A549 (cell line): ENCODE measurements at regions not wholly inside any gene's neighbourhood (a gene's known extent, or its start where the extent isn't known, plus 50 kb on each side); places are given as distances from the start of the nearest gene placed in this dataset.

Experiments used
- ATAC-seq, 2 experiments: fragments of 200-7000 bp in 1 of 2; fragments of >200 bp in 1 of 2; cut with Nextera tagmentation in 1 of 2; cut with Tn5 transposase in 1 of 2; 3 replicates each; pipeline versions ENCODE4 v1.8.0 to v1.9.1; 2018 to 2020; ENCODE audit warnings: mild to moderate bottlenecking in 1 of 2, moderate library complexity in 1 of 2
- CTCF ChIA-PET: fragments of 300-600 bp; sonication (Branson Sonifier 250); formaldehyde crosslinking; extraction: SDS; loops from one replicate; lab custom pipeline; 2021; ENCODE audit warnings: antibody characterized with exemption, inconsistent platforms; lab: Yijun Ruan, JAX
- POLR2A ChIA-PET: fragments of 350-600 bp; formaldehyde crosslinking; extraction: SDS; loops from one replicate; lab custom pipeline; 2021; ENCODE audit warnings: antibody characterized with exemption, inconsistent platforms; lab: Yijun Ruan, JAX
- DNase-seq, 2 experiments: peaks; one replicate each; pipeline versions ENCODE4 v3.0.0 to v3.0.0-alpha.2; 2011 to 2016; ENCODE audit warnings: low read depth in 1 of 2, low spot score in 1 of 2
- FAIRE-seq: peaks from 2 replicates; lab custom pipeline; 2011; peaks lifted over from hg19 to GRCh38; lab: Jason Lieb, UNC
- H3K27ac ChIP-seq, 2 experiments: fragments of >200 bp; sonication (Bioruptor Twin); formaldehyde crosslinking; 3 replicates each; pipeline ENCODE4 v1.5.1; 2016 to 2017
- H3K4me1 ChIP-seq: fragments of >200 bp; sonication (Bioruptor Twin); formaldehyde crosslinking; 3 replicates; pipeline ENCODE4 v1.6.1; 2016
- H3K4me2 ChIP-seq: fragments of >200 bp; sonication (Bioruptor Twin); formaldehyde crosslinking; 3 replicates; pipeline ENCODE4 v1.6.1; 2016
- H3K4me3 ChIP-seq: fragments of >200 bp; sonication (Bioruptor Twin); formaldehyde crosslinking; 3 replicates; pipeline ENCODE4 v1.5.1; 2016
- H3K9me3 ChIP-seq: fragments of >200 bp; sonication (Bioruptor Twin); formaldehyde crosslinking; 3 replicates; pipeline ENCODE4 v1.6.1; 2016
- BHLHE40 ChIP-seq: IDR thresholded peaks from 2 replicates; pipeline ENCODE4 v1.6.1; 2012; ENCODE audit warnings: low read depth, low read length, inconsistent platforms
- CBX2 ChIP-seq: fragments of 200-600 bp; sonication (generic); IDR thresholded peaks from 2 replicates; pipeline ENCODE4 v1.6.1; 2016; ENCODE audit warnings: low read depth, mild to moderate bottlenecking, borderline replicate concordance
- EHF ChIP-seq: fragments of 250-450 bp; sonication (Bioruptor Pico); IDR thresholded peaks from 2 replicates; pipeline ENCODE4 v1.5.0; 2020; ENCODE audit warnings: mild to moderate bottlenecking
- EHMT2 ChIP-seq: fragments of 200-600 bp; sonication (generic); IDR thresholded peaks from 2 replicates; pipeline ENCODE4 v1.6.1; 2016; ENCODE audit warnings: antibody characterized with exemption, low read depth, mild to moderate bottlenecking, moderate library complexity
- FOSL2 ChIP-seq, 2 experiments: fragments of 450-650 bp in 1 of 2; fragments of >200 bp in 1 of 2; sonication (Bioruptor Twin) in 1 of 2; formaldehyde crosslinking; IDR thresholded peaks; 2 replicates each; pipeline versions ENCODE4 v1.5.0 to v1.6.1; 2016 to 2020; ENCODE audit warnings: mild to moderate bottlenecking in 1 of 2, moderate library complexity in 1 of 2
- HOXB13 ChIP-seq: fragments of 250-450 bp; sonication (Bioruptor Pico); IDR thresholded peaks from 2 replicates; pipeline ENCODE4 v1.5.0; 2020; ENCODE audit warnings: low read depth, mild to moderate bottlenecking, moderate library complexity
- JUN ChIP-seq, 2 experiments: fragments of >200 bp; sonication (Bioruptor Twin); formaldehyde crosslinking; IDR thresholded peaks; 2 replicates in 1 of 2; 3 replicates in 1 of 2; pipeline ENCODE4 v1.6.1; 2016 to 2017
- KDM1A ChIP-seq: fragments of 200-600 bp; sonication (generic); IDR thresholded peaks from 2 replicates; pipeline ENCODE4 v1.6.1; 2016; ENCODE audit warnings: low read depth, mild to moderate bottlenecking
- MAFK ChIP-seq: fragments of 450-650 bp; IDR thresholded peaks from 2 replicates; pipeline ENCODE4 v1.6.1; 2014; ENCODE audit not compliant: partially characterized antibody
- NPAS2 ChIP-seq: fragments of 250-450 bp; sonication (Bioruptor Pico); IDR thresholded peaks from 2 replicates; pipeline ENCODE4 v1.8.0; 2022; ENCODE audit warnings: mild to moderate bottlenecking, moderate library complexity, borderline replicate concordance
- POLR2A ChIP-seq: IDR thresholded peaks from 2 replicates; pipeline ENCODE4 v1.6.1; 2012; ENCODE audit warnings: mild to moderate bottlenecking, low read length
- RAD21 ChIP-seq, 2 experiments: fragments of >200 bp in 1 of 2; sonication (Bioruptor Twin) in 1 of 2; formaldehyde crosslinking in 1 of 2; IDR thresholded peaks in 1 of 2; conservative IDR thresholded peaks in 1 of 2; 2 replicates in 1 of 2; 3 replicates in 1 of 2; pipeline ENCODE4 v1.6.1; 2012 to 2018; ENCODE audit warnings: inconsistent platforms in 1 of 2
- RFX5 ChIP-seq: fragments of 450-650 bp; IDR thresholded peaks from 2 replicates; pipeline ENCODE4 v1.7.1; 2014; ENCODE audit warnings: antibody characterized with exemption, mild to moderate bottlenecking, moderate library complexity
- RNF2 ChIP-seq: fragments of 200-600 bp; sonication (generic); IDR thresholded peaks from 2 replicates; pipeline ENCODE4 v1.6.1; 2016; ENCODE audit warnings: low read depth, mild to moderate bottlenecking, antibody characterized with exemption, moderate library complexity, borderline replicate concordance
- SMC3 ChIP-seq: fragments of >200 bp; sonication (Bioruptor Twin); formaldehyde crosslinking; IDR thresholded peaks from 3 replicates; pipeline ENCODE4 v1.6.1; 2018; ENCODE audit warnings: inconsistent platforms
- TFCP2L1 ChIP-seq: fragments of 250-450 bp; sonication (Bioruptor Pico); IDR thresholded peaks from 2 replicates; pipeline ENCODE4 v1.5.0; 2021; ENCODE audit warnings: mild to moderate bottlenecking
- ZSCAN20 ChIP-seq: fragments of 250-450 bp; sonication (Bioruptor Pico); IDR thresholded peaks from 2 replicates; pipeline ENCODE4 v1.8.0; 2022; ENCODE audit warnings: mild to moderate bottlenecking, moderate library complexity
- WGBS: methylation state at CpG from one replicate; pipeline ENCODE4 v1.1.6; 2017; ENCODE audit errors: missing lambda C conversion rate; 5-methylcytosine and 5-hydroxymethylcytosine counted together
- TF ChIP-seq, protein P1 (sequence below): fragments of 200-600 bp; sonication (generic); IDR thresholded peaks from 2 replicates; pipeline ENCODE4 v1.6.1; 2016; ENCODE audit warnings: antibody characterized with exemption, mild to moderate bottlenecking, moderate library complexity
- TF ChIP-seq, protein P2 (sequence below): IDR thresholded peaks from 2 replicates; pipeline ENCODE4 v1.6.1; 2012; ENCODE audit warnings: low read depth, borderline replicate concordance
- TF ChIP-seq, protein P3 (sequence below): fragments of 450-650 bp; IDR thresholded peaks from 2 replicates; pipeline ENCODE4 v1.6.1; 2014; ENCODE audit warnings: antibody characterized with exemption
- TF ChIP-seq, protein P4 (sequence below): fragments of >200 bp; sonication (Bioruptor Twin); formaldehyde crosslinking; IDR thresholded peaks from 2 replicates; pipeline ENCODE4 v1.6.1; 2016

DNA sequence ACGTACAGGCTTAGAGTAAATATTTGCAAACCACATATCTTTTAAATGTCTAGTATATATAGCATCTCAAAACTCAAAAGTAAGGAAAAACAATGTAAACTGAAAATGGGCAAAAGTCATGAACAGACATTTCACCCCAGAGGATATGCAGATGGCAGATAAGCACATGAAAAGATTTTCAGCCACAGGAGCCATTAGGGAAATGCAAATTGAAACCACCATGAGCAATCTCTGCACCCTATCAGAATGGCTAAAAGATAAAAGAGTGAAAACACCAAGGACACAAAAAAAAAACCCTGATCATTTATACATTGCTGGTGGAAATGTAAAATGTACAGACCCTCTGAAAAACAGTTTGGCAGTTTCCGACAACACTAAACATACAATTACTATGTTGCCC, 292.7 kb downstream of the ZNF516 start (continued):
- TF ChIP-seq, protein P1, sequence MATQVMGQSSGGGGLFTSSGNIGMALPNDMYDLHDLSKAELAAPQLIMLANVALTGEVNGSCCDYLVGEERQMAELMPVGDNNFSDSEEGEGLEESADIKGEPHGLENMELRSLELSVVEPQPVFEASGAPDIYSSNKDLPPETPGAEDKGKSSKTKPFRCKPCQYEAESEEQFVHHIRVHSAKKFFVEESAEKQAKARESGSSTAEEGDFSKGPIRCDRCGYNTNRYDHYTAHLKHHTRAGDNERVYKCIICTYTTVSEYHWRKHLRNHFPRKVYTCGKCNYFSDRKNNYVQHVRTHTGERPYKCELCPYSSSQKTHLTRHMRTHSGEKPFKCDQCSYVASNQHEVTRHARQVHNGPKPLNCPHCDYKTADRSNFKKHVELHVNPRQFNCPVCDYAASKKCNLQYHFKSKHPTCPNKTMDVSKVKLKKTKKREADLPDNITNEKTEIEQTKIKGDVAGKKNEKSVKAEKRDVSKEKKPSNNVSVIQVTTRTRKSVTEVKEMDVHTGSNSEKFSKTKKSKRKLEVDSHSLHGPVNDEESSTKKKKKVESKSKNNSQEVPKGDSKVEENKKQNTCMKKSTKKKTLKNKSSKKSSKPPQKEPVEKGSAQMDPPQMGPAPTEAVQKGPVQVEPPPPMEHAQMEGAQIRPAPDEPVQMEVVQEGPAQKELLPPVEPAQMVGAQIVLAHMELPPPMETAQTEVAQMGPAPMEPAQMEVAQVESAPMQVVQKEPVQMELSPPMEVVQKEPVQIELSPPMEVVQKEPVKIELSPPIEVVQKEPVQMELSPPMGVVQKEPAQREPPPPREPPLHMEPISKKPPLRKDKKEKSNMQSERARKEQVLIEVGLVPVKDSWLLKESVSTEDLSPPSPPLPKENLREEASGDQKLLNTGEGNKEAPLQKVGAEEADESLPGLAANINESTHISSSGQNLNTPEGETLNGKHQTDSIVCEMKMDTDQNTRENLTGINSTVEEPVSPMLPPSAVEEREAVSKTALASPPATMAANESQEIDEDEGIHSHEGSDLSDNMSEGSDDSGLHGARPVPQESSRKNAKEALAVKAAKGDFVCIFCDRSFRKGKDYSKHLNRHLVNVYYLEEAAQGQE = no peak
- TF ChIP-seq KDM1A (no peak), ZSCAN20 (CRISPR knock-in tag) (no peak), POLR2A (no peak), EHF (CRISPR knock-in tag) (no peak), BHLHE40 (no peak), HOXB13 (CRISPR knock-in tag) (no peak)
- TF ChIP-seq, protein P2, sequence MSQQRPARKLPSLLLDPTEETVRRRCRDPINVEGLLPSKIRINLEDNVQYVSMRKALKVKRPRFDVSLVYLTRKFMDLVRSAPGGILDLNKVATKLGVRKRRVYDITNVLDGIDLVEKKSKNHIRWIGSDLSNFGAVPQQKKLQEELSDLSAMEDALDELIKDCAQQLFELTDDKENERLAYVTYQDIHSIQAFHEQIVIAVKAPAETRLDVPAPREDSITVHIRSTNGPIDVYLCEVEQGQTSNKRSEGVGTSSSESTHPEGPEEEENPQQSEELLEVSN = no peak
- TF ChIP-seq, all 56 proteins: peak for 0

DNA sequence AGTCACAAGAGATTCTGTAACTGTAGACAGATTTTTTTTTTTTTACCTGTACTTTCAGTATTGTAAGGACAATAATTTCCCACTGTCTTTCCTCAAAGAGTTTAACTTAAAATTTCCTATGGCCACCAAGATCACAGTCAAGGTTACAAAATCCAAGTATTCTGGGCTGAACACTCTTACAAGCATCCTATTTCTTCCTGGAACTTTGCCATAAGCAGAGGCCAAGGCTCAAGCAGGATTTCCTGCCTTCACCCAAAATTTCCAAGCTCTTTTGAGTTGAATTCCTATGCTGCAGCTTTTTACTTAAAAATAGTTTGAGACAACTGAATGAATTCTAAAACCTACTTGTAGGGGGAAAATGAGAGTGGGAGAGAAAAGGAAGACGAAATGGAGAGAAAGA, 299.4 kb downstream of the ZNF516 start:
- ATAC-seq = no peak
- Histone ChIP-seq H3K27ac (no peak overlapping the region), H3K4me2 (no peak overlapping the region), H3K4me1 (no peaks in the 10 kb centered on the region), H3K4me3 (no peak overlapping the region), H3K9me3 (no peaks in the 10 kb centered on the region)
- TF ChIP-seq RFX5 = no peak
- TF ChIP-seq EHMT2 = no peak
- TF ChIP-seq MAFK = no peak
- TF ChIP-seq, protein P3, sequence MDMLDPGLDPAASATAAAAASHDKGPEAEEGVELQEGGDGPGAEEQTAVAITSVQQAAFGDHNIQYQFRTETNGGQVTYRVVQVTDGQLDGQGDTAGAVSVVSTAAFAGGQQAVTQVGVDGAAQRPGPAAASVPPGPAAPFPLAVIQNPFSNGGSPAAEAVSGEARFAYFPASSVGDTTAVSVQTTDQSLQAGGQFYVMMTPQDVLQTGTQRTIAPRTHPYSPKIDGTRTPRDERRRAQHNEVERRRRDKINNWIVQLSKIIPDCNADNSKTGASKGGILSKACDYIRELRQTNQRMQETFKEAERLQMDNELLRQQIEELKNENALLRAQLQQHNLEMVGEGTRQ = no peak
- TF ChIP-seq FOSL2 (IDR thresholded peaks at IDR 0.05) = no peak
- TF ChIP-seq FOSL2 (CRISPR knock-in tag; IDR thresholded peaks at IDR 0.05) = no peak
- TF ChIP-seq SMC3 = no peak
- TF ChIP-seq, protein P4, sequence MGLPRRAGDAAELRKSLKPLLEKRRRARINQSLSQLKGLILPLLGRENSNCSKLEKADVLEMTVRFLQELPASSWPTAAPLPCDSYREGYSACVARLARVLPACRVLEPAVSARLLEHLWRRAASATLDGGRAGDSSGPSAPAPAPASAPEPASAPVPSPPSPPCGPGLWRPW = no peak
- no peak for TF ChIP-seq NPAS2
- TF ChIP-seq POLR2A = no peak
- TF ChIP-seq, protein P2 = no peak
- no peak for TF ChIP-seq RAD21 (conservative IDR thresholded peaks at IDR 0.05 in 1 of 2, IDR thresholded peaks at IDR 0.05 in 1 of 2)
- no peak for TF ChIP-seq CBX2
- no peak for TF ChIP-seq RNF2
- TF ChIP-seq EHF (CRISPR knock-in tag) = no peak
- no peak for TF ChIP-seq JUN (IDR thresholded peaks at IDR 0.05)
- TF ChIP-seq TFCP2L1 (CRISPR knock-in tag) = no peak
- FAIRE-seq = no peak
- ChIA-PET CTCF (no interaction called here), POLR2A (no interaction called here)
- no peak for DNase-seq
- WGBS = 0% methylated on average over 1 of the region's 1 CpG
